SKM-1 treated with dmso at 0.1 percent for 144 hours (cell line): ENCODE measurements at regions not wholly inside any gene's neighbourhood (a gene's known extent, or its start where the extent isn't known, plus 50 kb on each side); places are given as distances from the start of the nearest gene placed in this dataset.

Experiments used
- DNase-seq: peaks from one replicate; lab custom pipeline; 2025; ENCODE audit not compliant: unreplicated experiment; lab: John Stamatoyannopoulos, UW

- DNase-seq, result no peak
Measured at GRCh38 chr7:25995216-25995615, 156.8 kb upstream of the NFE2L3 start.

DNA sequence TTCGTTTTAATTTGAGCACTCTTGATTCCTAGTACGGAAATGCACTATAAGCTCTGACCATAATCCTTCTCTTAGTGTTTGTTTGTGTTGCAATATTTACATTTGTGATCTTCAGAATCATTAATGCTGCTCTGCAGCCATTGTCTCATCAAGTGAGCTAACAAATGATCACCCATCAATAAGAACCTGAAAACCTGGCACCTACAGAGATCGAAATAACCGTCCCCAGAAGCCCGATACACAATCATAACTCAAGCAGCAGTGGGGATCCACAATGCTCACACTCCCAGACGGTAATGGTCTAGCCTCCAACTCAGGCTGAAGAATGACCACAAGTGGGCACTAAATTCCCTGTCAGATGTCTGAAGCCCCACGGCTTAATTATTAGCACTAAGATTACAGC lies 156.0 kb upstream of the NFE2L3 start:
- DNase-seq, result no peak

- DNase-seq, result no peak
Measured at GRCh38 chr7:25998499-25998898, 153.5 kb upstream of the NFE2L3 start.

DNA sequence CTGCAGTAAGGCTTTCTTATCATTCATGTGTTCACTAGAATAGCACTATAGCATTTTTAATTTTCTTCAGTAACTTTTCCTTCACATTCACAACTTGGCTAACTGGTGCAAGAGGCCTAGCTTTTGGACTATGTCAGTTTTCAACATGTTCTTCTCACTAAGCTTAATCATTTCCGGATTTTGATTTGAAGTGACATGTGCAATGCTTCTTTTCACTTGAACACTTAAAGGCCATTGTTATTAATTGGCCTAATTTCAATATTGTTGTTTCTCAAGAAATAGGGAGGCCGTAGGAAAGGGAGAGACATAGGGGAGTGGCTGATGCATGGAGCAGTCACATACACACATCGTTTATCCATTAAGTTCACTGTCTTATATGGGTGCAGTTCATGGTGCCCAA lies 151.2 kb upstream of the NFE2L3 start:
- no peak for DNase-seq

GRCh38 chr7:26001662-26002244 lies 150.2 kb upstream of the NFE2L3 start:
- no peak for DNase-seq

DNA sequence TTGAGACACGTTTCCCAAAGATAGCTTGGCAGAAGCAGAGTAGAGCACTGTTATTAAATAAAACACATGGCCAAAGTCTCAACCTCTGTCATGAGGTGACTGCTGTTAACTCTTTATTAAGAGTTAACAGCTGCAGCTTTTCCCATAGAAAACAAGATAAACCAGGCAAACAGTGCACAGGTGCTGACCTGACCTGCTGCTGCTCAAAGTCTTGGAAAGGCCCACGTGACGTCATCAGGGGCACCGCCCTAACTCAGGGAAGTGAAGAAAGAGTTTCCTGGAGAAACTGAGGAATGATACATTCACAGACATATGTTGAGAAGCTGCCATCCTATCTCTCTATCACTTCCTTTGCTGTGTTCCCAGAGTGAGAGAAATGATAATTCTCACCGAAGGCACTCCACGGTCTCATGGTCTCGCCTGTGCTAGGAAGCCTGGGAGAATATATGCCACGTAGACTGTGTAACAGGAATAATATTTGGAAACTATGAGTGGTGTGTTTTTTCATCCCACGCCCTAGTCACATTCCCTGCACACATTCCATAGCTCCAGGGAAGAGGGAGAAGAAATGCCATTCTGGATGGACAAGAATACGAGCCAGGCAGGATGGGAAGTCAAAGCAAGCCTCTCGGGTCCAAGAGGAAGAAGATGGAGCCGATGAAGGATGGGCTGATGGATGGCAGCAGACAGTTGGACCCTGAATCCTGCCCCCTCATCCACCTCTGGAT lies 146.2 kb upstream of the NFE2L3 start:
- DNase-seq, result no peak

- DNase-seq, result no peak
Measured at GRCh38 chr7:26006426-26006825, 145.6 kb upstream of the NFE2L3 start.

DNA sequence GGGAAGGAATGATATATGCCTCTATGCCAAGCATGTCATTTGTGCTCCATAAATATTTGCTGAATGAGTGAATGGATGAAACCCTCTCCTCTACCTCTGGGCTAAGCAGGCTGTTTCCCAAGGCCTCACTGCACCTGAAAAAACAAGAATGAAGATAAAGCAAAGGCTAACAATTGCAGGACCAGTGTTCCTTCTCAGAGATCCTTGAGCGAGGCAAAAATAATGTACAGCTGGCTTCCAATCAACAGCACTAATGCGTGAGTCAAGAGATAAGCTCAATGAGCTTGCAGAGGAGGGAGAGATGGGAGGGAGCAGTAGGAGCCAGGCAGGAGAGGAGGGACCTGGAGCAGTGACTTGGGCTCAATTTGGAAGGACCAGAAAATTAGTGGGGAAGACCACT lies 144.5 kb upstream of the NFE2L3 start:
- DNase-seq, result no peak

GRCh38 chr7:26008428-26008827 lies 143.6 kb upstream of the NFE2L3 start:
- no peak for DNase-seq

DNA sequence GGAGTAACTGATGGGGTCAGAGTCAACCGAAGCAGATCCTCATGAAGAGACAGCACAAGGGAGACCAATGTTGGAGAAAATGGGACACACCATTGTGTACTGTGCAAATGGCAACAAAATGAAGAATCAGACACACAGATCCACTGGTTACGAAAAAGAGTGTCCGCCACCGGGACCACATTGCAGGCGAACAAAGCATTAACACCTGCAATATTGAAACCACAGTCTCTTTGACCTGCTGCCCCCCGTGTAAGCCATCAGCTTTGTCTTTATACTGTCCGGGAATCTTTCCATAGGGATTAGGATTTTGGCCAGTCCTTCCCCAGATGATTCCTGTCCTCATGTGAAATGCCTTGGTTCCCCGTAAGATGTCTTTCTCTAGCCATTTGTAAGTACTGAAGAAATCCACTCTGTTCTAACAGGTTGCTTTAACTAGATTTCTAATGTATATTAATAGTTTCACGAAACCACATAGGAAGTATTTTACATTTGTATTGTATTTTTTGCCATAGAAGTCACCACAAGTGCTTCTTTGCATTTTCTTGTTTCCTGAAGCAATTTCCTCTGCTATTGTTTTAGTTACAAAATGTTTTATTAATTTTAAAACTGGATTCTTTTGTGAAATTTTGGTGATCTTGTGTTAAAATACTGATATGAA lies 140.8 kb upstream of the NFE2L3 start:
- no peak for DNase-seq

DNA sequence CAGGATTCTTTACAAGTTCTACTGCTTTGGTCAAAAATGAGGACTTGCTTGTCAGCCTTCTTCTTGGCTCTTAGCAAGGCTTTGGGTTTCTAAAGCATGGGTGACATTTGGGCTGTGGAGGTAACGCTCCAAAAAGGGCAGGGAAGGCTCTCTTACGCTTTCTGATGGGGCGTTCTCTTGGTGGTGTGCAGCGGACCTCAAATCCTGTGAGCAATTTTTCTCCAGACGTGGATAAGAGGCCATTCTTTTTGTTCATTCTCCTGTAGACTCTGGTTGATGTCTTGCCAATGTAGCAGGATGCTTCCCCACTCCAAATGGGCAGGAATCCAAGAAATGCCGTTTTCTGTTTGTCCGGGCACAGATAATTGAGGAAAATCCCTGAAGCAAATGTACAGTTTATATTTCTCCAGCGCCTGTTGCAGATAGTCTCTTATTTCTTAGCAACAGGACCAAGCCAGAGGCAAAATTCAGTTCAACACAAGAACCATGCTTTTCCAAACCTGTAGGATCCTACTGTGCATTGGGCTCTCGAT lies 138.4 kb upstream of the NFE2L3 start:
- DNase-seq, result no peak

DNA sequence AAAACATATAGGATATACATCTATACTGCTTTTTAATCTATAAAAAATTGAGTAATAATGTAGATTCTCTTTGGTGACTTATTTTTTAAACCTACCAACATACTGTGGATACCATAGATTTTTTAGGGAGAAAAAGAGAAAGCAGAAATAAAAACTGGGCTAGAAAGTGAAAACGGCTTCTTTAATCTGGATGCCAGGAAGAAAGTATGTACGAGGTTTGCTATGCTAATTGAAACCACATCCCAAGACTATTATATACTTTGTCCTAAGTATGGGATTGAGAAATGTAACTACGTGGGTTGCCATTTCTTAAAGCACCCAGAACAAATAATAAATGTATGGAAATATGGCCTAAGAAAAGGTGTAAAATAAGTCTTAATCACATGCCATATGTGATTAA lies 129.0 kb upstream of the NFE2L3 start:
- no peak for DNase-seq

DNA sequence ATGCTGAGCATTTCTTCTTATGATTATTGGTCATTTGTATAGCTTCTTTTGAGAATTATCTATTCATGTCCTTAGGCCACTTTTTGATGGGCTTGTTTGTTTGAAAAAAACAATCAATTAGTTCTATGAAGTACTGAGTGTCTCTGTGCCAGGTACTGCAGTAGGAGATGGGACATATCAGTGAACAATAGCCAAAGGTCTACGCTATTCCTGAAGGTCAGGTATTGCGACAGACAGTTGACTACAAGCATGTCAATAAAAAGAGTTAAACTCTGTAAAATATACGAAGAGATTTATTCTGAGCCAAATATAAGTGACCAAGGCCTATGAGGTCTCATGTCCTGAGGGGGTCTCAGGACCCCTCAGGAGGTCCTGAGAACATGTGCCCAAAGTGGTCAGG lies 122.1 kb upstream of the NFE2L3 start:
- DNase-seq, result no peak

DNA sequence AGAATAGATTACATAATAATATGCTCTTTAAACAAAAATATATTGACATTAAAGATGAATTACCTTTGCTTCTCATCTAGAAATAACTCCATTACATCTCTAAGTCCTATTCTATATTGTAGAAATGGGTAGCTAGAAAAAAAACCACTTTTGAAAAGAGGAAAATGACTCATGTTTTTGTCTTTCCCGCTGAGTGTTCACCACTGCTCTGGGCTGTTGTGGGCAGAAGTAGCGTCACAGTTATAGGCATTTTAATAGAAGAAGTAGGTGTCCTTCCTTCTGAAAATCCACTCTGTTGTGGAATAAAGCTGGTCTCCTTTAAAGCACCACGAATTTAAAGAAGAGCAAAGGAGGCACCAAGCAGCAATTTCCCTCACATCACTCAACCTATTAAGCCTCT lies 117.6 kb upstream of the NFE2L3 start:
- DNase-seq, result no peak

GRCh38 chr7:26035552-26035951 lies 116.4 kb upstream of the NFE2L3 start:
- no peak for DNase-seq

GRCh38 chr7:26036092-26036491 lies 115.9 kb upstream of the NFE2L3 start:
- DNase-seq, result no peak

- DNase-seq, result no peak
Measured at GRCh38 chr7:26038201-26038990, 113.6 kb upstream of the NFE2L3 start.

GRCh38 chr7:26040085-26040484 lies 111.9 kb upstream of the NFE2L3 start:
- DNase-seq, result no peak

DNA sequence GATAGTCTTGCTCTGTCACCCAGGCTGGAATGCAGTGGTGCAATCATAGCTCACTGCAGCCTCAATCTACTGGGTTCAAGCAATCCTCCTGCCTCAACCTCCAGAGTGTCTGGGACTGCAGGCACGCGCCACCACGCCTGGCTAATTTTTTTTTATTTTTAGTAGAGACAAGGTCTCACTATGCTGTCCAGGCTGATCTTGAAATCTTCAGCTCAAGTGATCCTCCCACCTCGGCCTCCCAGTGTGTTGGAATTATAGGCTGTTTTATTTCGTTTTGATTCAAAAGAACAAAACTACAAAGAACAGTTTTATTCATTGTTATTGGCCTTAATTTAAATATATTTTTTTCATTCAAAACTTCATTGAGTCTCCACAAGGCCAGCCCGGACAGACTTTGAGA lies 109.8 kb upstream of the NFE2L3 start:
- no peak for DNase-seq

- no peak for DNase-seq
Measured at GRCh38 chr7:26043801-26044200, 108.2 kb upstream of the NFE2L3 start.

GRCh38 chr7:26044320-26044719 lies 107.7 kb upstream of the NFE2L3 start:
- no peak for DNase-seq
